ENCODE measurements at regions not wholly inside any gene's neighbourhood (a gene's known extent, or its start where the extent isn't known, plus 50 kb on each side); places are given as distances from the start of the nearest gene placed in this dataset.
A peak's percentile ranks its signal among the peaks of the same experiment; 100 is the strongest.

DNA sequence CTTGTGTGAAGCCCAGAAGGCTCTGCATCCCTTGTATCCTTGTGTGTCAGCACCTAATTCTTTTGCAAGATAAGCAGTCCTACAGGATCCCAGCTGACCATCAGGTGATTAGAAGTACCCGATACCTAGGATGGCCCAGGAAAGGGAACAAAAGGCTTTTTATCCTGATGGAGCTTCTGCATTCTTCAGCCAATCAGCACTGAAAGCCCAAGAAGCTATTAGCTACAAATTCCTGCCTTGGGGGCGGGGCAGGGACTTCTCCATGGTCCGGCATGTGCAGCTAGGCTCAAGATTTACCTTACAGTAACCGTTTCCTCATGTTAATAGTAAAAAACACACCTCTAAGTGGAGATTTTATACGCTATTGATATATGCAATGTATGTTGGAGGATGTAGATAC lies 264.6 kb upstream of the THUMPD2 start:
- 62 to 95% (median 85%) methylated on average over 2 to 4 of the region's 5 CpGs; no CpG with 5 or more reads in 2 of the 10 experiments for WGBS, 10 experiments
- Histone ChIP-seq H3K27ac (no peak overlapping the region), H3K4me1 (replicated peaks in 1 of 2) (no peaks in the 10 kb centered on the region), H3K4me3 (no peak overlapping the region)
- no peak for ATAC-seq (replicated peaks in 6 of 8)
- in situ Hi-C loops (cut with MboI; ENCODE audit: low pct_unique_long_range_greater_than_20kb in 2 of 9, low sequenced_read_pairs in 9 of 9, unreplicated experiment in 9 of 9): no loop called here

DNA sequence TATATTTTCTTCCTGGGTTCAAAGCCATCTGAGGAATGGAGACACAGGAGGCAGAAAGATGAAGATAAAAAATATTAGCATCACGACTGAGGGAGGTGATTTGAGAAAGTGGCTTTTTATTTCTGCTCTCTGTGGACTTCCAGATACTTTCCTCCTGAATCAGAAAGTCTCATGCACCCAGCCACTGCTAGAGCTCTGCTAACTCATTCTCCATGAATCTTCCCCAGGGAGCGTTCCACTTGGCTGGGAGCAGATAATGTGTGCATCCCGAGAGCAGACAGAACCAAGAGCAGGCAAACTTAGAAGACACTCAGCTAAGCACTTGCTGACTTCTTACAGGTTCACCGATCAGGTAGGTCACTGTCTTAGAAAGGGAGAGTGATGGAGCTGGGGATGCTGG lies 264.1 kb upstream of the THUMPD2 start:
- WGBS, 10 experiments: 14 to 94% (median 70%) methylated on average over 2 to 4 of the region's 4 CpGs; no CpG with 5 or more reads in 3 of the 10 experiments
- no peaks in the 10 kb centered on the region for H3K4me1 ChIP-seq (replicated peaks in 1 of 2)
- no peak overlapping the region for H3K4me3 ChIP-seq
- H3K27ac ChIP-seq: no peak overlapping the region
- no peak for ATAC-seq (replicated peaks in 6 of 8)
- in situ Hi-C loops (cut with MboI; ENCODE audit: low pct_unique_long_range_greater_than_20kb in 2 of 9, low sequenced_read_pairs in 9 of 9, unreplicated experiment in 9 of 9): no loop called here

DNA sequence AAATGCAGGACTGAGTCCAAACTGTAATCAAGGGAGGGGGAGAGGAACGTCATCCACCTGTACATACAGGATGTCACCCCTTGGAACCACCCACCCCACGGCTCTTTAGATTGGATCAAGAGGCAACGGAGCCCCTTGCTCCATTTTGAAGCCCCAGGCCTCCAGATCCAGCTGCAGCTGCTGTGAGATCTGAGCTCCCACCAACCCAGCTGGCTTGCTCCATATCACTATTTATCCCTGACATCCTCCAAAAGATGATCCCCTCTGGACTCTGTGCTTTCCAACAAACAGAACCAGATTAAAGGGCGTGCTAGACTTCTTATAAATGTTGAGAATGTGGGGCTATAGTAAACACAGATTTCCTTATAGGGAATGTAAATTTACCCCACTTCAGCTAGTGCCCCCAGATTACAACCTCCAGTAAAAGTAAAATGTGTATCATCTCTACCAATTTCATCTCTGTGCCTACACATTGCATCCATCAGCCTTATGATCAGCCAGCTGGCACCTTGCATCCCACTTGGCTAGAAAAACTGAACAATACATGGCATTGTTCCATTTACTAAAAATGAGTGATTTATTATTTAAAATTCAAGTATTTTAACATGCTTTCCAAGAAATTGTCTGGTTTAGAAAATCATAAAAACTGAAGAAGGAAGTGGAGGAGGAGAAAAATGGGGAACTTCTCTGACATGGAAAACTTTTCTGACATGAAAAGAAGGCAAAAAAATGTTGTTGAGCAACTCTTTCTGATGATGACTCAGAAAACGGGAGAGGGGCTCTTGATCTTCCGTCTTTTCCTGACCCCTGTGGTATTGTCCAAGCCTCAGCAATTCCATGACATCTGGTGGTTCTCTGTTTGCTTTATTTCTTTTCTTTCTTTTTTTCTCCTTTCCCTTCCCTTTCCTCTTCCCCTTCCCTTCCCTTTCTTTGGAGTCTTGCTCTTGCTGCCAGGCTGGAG lies 262.6 kb upstream of the THUMPD2 start:
- in situ Hi-C loops (cut with MboI; ENCODE audit: low pct_unique_long_range_greater_than_20kb in 2 of 9, low sequenced_read_pairs in 9 of 9, unreplicated experiment in 9 of 9): no loop called here
- H3K4me3 ChIP-seq: no peak overlapping the region
- no peak overlapping the region for H3K27ac ChIP-seq
- no peaks in the 10 kb centered on the region for H3K4me1 ChIP-seq (replicated peaks in 1 of 2)
- no peak for ATAC-seq (replicated peaks in 6 of 8)
- WGBS, 10 experiments: 0 to 100% (median 73%) methylated on average over 2 to 5 of the region's 6 CpGs

DNA sequence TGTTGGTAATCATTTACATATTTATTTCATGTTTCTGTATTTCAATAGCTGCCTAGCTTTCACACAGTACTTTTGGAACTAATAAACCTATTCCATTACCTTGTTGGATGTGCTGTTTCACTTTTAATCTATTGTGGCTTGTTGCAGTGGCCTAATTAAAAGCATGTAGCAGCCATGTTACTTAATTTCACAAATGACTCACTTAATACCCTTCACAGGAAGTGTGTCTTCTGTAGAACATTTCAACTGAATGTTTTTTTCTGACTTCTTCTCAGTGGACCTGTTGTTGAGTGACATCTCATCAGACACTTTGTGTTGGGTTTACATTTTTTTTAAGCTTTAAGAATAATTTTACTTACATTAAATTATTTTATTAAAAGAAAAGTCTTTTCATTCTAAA lies 260.5 kb upstream of the THUMPD2 start:
- H3K4me3 ChIP-seq: no peak overlapping the region
- H3K27ac ChIP-seq: no peak overlapping the region
- H3K4me1 ChIP-seq (replicated peaks in 1 of 2): no peaks in the 10 kb centered on the region
- ATAC-seq (replicated peaks in 6 of 8): no peak
- in situ Hi-C loops (cut with MboI; ENCODE audit: low pct_unique_long_range_greater_than_20kb in 2 of 9, low sequenced_read_pairs in 9 of 9, unreplicated experiment in 9 of 9): no loop called here

DNA sequence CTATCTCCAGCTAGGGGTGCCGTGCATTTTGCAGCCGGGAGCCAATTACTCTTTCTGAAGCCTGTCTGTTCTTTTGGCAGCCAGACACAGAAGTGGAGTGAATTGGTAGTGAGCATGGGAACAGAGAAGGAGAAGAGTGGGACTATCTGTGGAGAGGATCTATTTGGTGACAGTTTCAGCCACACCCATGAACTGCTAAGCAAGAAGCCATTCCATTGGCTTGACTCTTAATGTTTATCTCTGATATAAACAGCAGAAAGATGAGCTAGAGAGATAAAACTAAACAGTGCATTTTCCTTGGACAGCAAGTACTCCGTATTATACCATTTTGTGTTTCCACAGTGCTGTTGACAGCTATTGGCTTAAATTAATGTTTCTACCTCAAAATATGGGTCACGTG lies 259.6 kb upstream of the THUMPD2 start:
- 13 to 100% (median 89%) methylated on average over 1 to 4 of the region's 4 CpGs for WGBS, 10 experiments
- Histone ChIP-seq H3K4me3 (no peak overlapping the region), H3K27ac (no peak overlapping the region), H3K4me1 (replicated peaks in 1 of 2) (no peaks in the 10 kb centered on the region)
- no peak for ATAC-seq (replicated peaks in 6 of 8)
- in situ Hi-C loops (cut with MboI; ENCODE audit: low pct_unique_long_range_greater_than_20kb in 2 of 9, low sequenced_read_pairs in 9 of 9, unreplicated experiment in 9 of 9): no loop called here

DNA sequence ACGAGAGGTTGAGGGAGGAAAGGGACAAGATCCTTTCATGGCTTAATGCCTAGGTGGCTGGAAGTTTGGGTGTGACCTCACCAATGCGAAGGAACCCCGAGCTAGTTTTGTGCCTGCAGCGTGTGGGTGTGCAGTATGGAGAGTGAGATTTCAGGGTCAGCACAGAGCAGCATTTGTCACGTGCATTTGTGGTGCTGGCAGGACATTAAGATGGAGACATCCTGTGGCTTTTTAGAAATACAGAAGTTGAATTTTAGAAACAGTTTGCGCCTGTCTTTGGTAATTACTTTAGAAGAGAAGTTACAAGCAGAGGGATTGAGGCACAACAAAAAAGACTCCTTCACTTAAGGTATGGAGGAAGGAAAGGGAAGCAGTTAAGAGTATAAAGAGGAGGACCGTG lies 258.2 kb upstream of the THUMPD2 start:
- no peak overlapping the region for H3K4me3 ChIP-seq
- ATAC-seq (replicated peaks in 6 of 8): no peak
- H3K4me1 ChIP-seq (replicated peaks in 1 of 2): no peaks in the 10 kb centered on the region
- WGBS, 10 experiments: 56 to 100% (median 70%) methylated on average over 1 to 7 of the region's 7 CpGs
- H3K27ac ChIP-seq: no peak overlapping the region
- in situ Hi-C loops (cut with MboI; ENCODE audit: low pct_unique_long_range_greater_than_20kb in 2 of 9, low sequenced_read_pairs in 9 of 9, unreplicated experiment in 9 of 9): no loop called here

DNA sequence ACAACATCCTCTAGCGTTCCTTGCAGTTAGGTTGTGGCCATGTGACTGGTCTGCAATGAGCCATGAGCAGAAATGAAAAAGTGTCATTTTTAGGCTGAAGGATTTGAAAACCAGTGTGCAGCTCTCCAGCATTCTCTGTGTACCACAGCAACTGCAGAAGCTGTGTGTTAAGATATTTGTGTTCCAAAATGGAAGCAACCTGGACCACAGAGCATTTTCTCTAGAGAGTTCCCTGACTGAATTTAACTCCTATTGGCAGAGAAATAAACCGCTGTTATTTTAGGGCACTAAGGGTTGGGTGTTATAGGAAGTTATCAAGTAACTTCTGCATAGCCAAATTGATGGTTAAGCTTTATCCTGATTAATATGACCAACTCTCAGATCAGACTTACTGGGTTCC lies 257.2 kb upstream of the THUMPD2 start:
- no peak overlapping the region for H3K27ac ChIP-seq
- no peak overlapping the region for H3K4me3 ChIP-seq
- 61 to 100% (median 85%) methylated on average over 1 to 2 of the region's 2 CpGs for WGBS, 10 experiments
- in situ Hi-C loops (cut with MboI; ENCODE audit: low pct_unique_long_range_greater_than_20kb in 2 of 9, low sequenced_read_pairs in 9 of 9, unreplicated experiment in 9 of 9): no loop called here
- no peaks in the 10 kb centered on the region for H3K4me1 ChIP-seq (replicated peaks in 1 of 2)
- ATAC-seq (replicated peaks in 6 of 8): no peak

DNA sequence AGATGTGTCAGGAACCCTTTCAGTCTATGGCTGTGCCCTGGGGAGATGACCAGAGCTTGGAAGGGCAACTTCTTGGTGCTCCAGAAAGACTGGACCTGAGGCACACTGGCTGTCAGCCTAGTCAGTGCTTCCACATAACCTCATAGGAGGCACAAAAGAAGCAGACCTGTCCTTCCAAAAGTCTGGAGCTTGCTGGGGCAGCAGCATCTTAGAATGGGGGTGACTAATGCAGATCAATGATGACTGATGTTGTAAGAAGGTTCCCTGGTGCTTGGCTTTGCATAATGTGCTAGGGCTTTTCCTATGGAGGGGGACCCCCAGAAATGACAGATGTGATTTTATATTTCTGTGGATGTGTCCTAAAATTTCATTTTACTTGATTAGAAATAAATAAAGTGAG lies 255.7 kb upstream of the THUMPD2 start:
- no peak for ATAC-seq (replicated peaks in 6 of 8)
- Histone ChIP-seq H3K4me1 (replicated peaks in 1 of 2) (no peaks in the 10 kb centered on the region), H3K4me3 (no peak overlapping the region), H3K27ac (no peak overlapping the region)
- in situ Hi-C loops (cut with MboI; ENCODE audit: low pct_unique_long_range_greater_than_20kb in 2 of 9, low sequenced_read_pairs in 9 of 9, unreplicated experiment in 9 of 9): no loop called here

DNA sequence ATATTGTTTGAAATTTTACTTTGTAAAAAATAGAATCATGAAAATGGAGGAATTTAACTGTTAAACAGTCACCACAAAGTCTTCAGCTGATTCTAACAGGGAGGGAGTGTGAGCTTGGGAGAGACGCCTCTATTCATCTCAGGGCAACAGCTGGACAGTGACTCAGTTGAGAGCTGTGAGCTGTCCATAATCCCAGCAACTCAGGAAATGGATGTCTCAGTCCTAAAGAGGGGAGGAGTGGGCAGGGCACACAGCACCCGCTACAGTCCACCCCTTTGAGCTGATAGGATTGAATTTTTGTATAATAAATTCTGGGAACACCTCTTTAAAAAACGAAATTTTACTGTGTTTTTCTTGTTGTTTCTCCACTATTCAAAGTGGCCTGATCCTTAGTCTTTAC lies 255.1 kb upstream of the THUMPD2 start:
- H3K4me1 ChIP-seq (replicated peaks in 1 of 2): no peaks in the 10 kb centered on the region
- 0 to 81% (median 35%) methylated on average over 1 to 3 of the region's 3 CpGs; no CpG with 5 or more reads in 2 of the 10 experiments for WGBS, 10 experiments
- no peak overlapping the region for H3K4me3 ChIP-seq
- ATAC-seq (replicated peaks in 6 of 8): peak in 2 of 8 experiments; percentile 97 to 98
- no peak overlapping the region for H3K27ac ChIP-seq
- in situ Hi-C loops (cut with MboI; ENCODE audit: low pct_unique_long_range_greater_than_20kb in 2 of 9, low sequenced_read_pairs in 9 of 9, unreplicated experiment in 9 of 9): no loop called here

DNA sequence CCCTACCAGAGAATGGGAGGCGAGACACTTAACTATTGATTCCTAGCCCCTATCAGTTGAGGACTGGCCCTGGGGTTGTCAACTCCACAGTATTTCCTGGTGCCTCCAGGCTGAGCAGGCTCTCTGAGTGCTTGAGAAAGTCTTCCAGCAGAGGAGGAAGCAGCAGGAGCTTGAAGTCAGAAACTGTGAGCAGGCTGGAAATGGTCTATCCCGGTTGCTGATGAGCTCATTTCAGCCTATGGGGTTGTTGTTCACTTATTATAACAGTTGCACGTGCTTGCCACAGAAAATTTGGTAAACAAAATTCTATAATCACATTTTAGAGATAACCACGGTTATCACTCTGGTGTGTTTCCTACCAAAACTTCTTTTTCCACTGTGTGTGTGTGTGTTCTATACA lies 254.7 kb upstream of the THUMPD2 start:
- in situ Hi-C loops (cut with MboI; ENCODE audit: low pct_unique_long_range_greater_than_20kb in 2 of 9, low sequenced_read_pairs in 9 of 9, unreplicated experiment in 9 of 9): no loop called here
- ATAC-seq (replicated peaks in 6 of 8): no peak
- no peaks in the 10 kb centered on the region for H3K4me1 ChIP-seq (replicated peaks in 1 of 2)
- H3K27ac ChIP-seq: no peak overlapping the region
- H3K4me3 ChIP-seq: no peak overlapping the region
- WGBS, 10 experiments: 57 to 100% (median 79%) methylated on average over 1 to 4 of the region's 4 CpGs

DNA sequence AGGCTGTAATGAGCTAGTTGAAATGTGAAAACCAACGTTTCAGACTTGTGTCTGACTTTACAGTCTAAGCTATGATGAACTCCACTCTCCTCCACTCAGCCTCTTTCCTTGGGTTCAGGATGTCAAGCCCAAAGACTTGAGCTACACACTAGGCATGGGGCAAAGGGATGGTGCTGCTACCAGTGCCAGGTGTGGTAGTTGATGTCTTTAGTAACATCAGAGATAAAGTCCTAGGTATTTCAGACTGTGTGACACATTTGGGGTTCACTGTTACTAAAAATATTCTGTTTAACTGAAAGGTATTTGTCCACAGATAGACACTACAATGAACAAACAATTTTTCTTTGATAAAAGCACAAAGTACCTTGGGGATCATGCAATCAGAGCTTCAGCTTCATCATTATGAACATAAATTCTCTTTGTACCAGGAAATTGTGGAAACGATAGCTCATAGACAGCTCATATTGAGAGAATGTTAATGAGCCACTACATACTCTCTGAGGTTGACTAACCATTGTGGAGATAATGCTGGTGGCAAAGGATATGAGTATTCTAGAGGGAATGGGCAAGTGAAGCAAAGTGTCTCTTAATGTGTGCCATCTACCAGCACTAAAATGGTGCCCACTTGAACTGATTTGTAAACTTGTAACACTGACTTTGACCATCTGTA lies 253.7 kb upstream of the THUMPD2 start:
- Histone ChIP-seq H3K27ac (no peak overlapping the region), H3K4me3 (no peak overlapping the region), H3K4me1 (replicated peaks in 1 of 2) (no peaks in the 10 kb centered on the region)
- in situ Hi-C loops (cut with MboI; ENCODE audit: low pct_unique_long_range_greater_than_20kb in 2 of 9, low sequenced_read_pairs in 9 of 9, unreplicated experiment in 9 of 9): no loop called here
- ATAC-seq (replicated peaks in 6 of 8): no peak
- 0 to 86% (median 25%) methylated on average over 1 to 2 of the region's 2 CpGs; no CpG with 5 or more reads in 2 of the 10 experiments for WGBS, 10 experiments

DNA sequence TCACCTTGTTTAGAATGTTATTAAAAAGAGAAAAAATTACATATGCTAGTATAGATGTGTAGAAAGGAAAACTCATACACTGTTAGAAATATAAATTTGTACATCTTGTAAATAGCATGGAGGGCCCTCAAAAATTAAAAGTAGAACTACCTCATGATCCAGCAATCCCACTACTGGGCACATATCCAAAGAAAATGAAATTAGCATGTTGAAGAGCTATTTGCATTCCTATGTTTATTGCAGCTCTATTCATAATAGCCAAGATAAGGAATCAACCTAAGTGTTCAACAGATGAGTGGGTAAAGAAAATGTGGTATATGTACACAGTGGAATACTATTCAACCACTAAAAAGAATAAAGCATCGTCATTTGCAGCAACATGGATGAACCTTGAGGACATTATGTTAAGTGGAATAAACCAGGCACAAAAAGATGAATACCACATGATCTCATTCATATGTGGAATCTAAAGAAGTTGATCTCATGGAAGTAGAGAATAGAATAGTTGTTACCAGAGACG lies 251.5 kb upstream of the THUMPD2 start:
- in situ Hi-C loops (cut with MboI; ENCODE audit: low pct_unique_long_range_greater_than_20kb in 2 of 9, low sequenced_read_pairs in 9 of 9, unreplicated experiment in 9 of 9): no loop called here

DNA sequence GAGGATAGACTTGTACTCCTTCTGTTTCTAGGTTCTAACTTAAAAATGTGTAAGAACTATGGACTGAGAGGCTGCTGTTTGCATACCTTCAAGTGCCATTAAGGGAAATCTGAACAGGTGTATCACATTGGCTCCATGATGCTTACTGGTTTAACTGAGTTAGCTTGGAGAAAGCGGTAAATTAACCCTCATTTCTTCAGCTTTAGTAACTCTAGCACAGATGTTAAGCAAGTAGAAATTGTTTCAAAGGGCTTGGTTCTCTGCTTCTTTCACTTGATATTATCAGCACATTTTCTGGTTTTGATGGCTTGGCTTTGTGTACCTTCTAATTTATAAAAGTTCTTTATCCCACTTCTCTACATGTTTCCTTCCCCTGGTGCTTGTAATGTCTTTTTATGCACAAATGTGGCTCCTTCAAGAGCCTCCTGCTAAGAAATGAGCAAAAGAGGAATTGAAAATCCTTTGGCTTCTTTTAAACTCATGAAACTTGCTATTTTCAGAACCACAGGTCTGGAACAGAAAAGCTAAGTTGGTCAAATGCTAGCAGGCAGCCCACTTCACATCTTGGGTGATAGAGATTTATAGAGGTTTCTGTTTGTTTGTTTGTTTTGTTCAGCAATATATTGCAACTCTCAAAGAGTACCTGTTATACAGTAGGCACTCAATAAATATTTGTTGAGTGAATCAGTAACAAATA lies 249.9 kb upstream of the THUMPD2 start:
- ATAC-seq (replicated peaks in 6 of 8): no peak
- WGBS, 10 experiments: 71 to 100% (median 86%) methylated on average over 1 of the region's 1 CpG; no CpG with 5 or more reads in 2 of the 10 experiments

More for the DNA sequence above, 251.5 kb upstream of the THUMPD2 start:
- no peaks in the 10 kb centered on the region for H3K4me1 ChIP-seq (replicated peaks in 1 of 2)
- H3K27ac ChIP-seq: no peak overlapping the region
- WGBS, 10 experiments: 79 to 100% (median 96%) methylated on average over 1 to 2 of the region's 2 CpGs; no CpG with 5 or more reads in 4 of the 10 experiments
- no peak for ATAC-seq (replicated peaks in 6 of 8)
- no peak overlapping the region for H3K4me3 ChIP-seq

More for the DNA sequence above, 249.9 kb upstream of the THUMPD2 start:
- in situ Hi-C loops (cut with MboI; ENCODE audit: low pct_unique_long_range_greater_than_20kb in 2 of 9, low sequenced_read_pairs in 9 of 9, unreplicated experiment in 9 of 9): no loop called here
- H3K27ac ChIP-seq: no peak overlapping the region
- H3K4me1 ChIP-seq (replicated peaks in 1 of 2): no peaks in the 10 kb centered on the region
- H3K4me3 ChIP-seq: no peak overlapping the region

All from motor neuron (in vitro differentiated cells).